ENCODE measurements at regions not wholly inside any gene's neighbourhood (a gene's known extent, or its start where the extent isn't known, plus 50 kb on each side); places are given as distances from the start of the nearest gene placed in this dataset.

- DNase-seq (no peak), ATAC-seq (ENCODE audit: low read depth in 2 of 2) (no peak)
- H3K27me3 Mint-ChIP-seq, result peaks cover 5% of the 10 kb centered on the region
- no peak overlapping the region for H3K4me3 Mint-ChIP-seq
- no peaks in the 10 kb centered on the region for H3K9me3 ChIP-seq (ENCODE audit: control insufficient read depth in 2 of 2, low read length in 2 of 2)
- H3K36me3 ChIP-seq (ENCODE audit: control insufficient read depth, insufficient read depth, low read length), result no peaks in the 10 kb centered on the region
- H3K27ac Mint-ChIP-seq, result no peak overlapping the region
- no peaks in the 10 kb centered on the region for H3K4me1 ChIP-seq (ENCODE audit: control insufficient read depth, insufficient read depth, low read length, poor library complexity, severe bottlenecking)
- peaks cover 0 to 9% (median 4%) of the 10 kb centered on the region in 7 donors for H3K9me3 Mint-ChIP-seq
- H3K27me3 ChIP-seq (ENCODE audit: control insufficient read depth, insufficient read depth, low read length), result no peaks in the 10 kb centered on the region
- H3K27ac ChIP-seq (ENCODE audit: insufficient read depth, low read length, poor library complexity, severe bottlenecking), result no peak overlapping the region
- H3K4me1 Mint-ChIP-seq, result no peaks in the 10 kb centered on the region
- no peaks in the 10 kb centered on the region for H3K36me3 Mint-ChIP-seq
- no peak overlapping the region for H3K4me3 ChIP-seq (ENCODE audit: low read depth, low read length)
Measured at GRCh38 chr5:168085261-168086031, 206.0 kb upstream of the WWC1 start.

- no peaks in the 10 kb centered on the region for H3K9me3 ChIP-seq (ENCODE audit: control insufficient read depth in 2 of 2, low read length in 2 of 2)
- Mint-ChIP-seq H3K4me1 (no peaks in the 10 kb centered on the region), H3K36me3 (no peaks in the 10 kb centered on the region), H3K27me3 (peaks cover 2% of the 10 kb centered on the region), H3K9me3 (peaks cover 0 to 7% (median 4%) of the 10 kb centered on the region in 7 donors), H3K4me3 (no peak overlapping the region), H3K27ac (no peak overlapping the region)
- H3K4me1 ChIP-seq (ENCODE audit: control insufficient read depth, insufficient read depth, low read length, poor library complexity, severe bottlenecking), result no peaks in the 10 kb centered on the region
- DNase-seq (no peak), ATAC-seq (ENCODE audit: low read depth in 2 of 2) (no peak)
- H3K27ac ChIP-seq (ENCODE audit: insufficient read depth, low read length, poor library complexity, severe bottlenecking), result no peak overlapping the region
- no peaks in the 10 kb centered on the region for H3K27me3 ChIP-seq (ENCODE audit: control insufficient read depth, insufficient read depth, low read length)
- no peak overlapping the region for H3K4me3 ChIP-seq (ENCODE audit: low read depth, low read length)
- no peaks in the 10 kb centered on the region for H3K36me3 ChIP-seq (ENCODE audit: control insufficient read depth, insufficient read depth, low read length)
Measured at GRCh38 chr5:168086104-168086610, 205.3 kb upstream of the WWC1 start.

GRCh38 chr5:168086746-168087145 is 204.7 kb upstream of the WWC1 start:
- ATAC-seq (ENCODE audit: low read depth in 2 of 2) (no peak), DNase-seq (no peak)
- Histone ChIP-seq H3K4me3 (ENCODE audit: low read depth, low read length) (no peak overlapping the region), H3K4me1 (ENCODE audit: control insufficient read depth, insufficient read depth, low read length, poor library complexity, severe bottlenecking) (no peaks in the 10 kb centered on the region), H3K36me3 (ENCODE audit: control insufficient read depth, insufficient read depth, low read length) (no peaks in the 10 kb centered on the region), H3K9me3 (ENCODE audit: control insufficient read depth in 2 of 2, low read length in 2 of 2) (no peaks in the 10 kb centered on the region), H3K27ac (ENCODE audit: insufficient read depth, low read length, poor library complexity, severe bottlenecking) (no peak overlapping the region), H3K27me3 (ENCODE audit: control insufficient read depth, insufficient read depth, low read length) (no peaks in the 10 kb centered on the region)
- no peaks in the 10 kb centered on the region for H3K4me1 Mint-ChIP-seq
- no peak overlapping the region for H3K4me3 Mint-ChIP-seq
- H3K9me3 Mint-ChIP-seq, result peaks cover 0 to 7% (median 4%) of the 10 kb centered on the region in 7 donors
- no peak overlapping the region for H3K27ac Mint-ChIP-seq
- H3K36me3 Mint-ChIP-seq, result no peaks in the 10 kb centered on the region
- H3K27me3 Mint-ChIP-seq, result no peaks in the 10 kb centered on the region

- no peak for DNase-seq
- ATAC-seq (ENCODE audit: low read depth in 2 of 2), result no peak
Measured at GRCh38 chr5:168088410-168089173, 202.9 kb upstream of the WWC1 start.

GRCh38 chr5:168089201-168089887 is 202.1 kb upstream of the WWC1 start:
- Histone ChIP-seq H3K27me3 (ENCODE audit: control insufficient read depth, insufficient read depth, low read length) (no peaks in the 10 kb centered on the region), H3K9me3 (ENCODE audit: control insufficient read depth in 2 of 2, low read length in 2 of 2) (no peaks in the 10 kb centered on the region), H3K27ac (ENCODE audit: insufficient read depth, low read length, poor library complexity, severe bottlenecking) (no peak overlapping the region), H3K36me3 (ENCODE audit: control insufficient read depth, insufficient read depth, low read length) (no peaks in the 10 kb centered on the region), H3K4me1 (ENCODE audit: control insufficient read depth, insufficient read depth, low read length, poor library complexity, severe bottlenecking) (no peaks in the 10 kb centered on the region), H3K4me3 (ENCODE audit: low read depth, low read length) (no peak overlapping the region)
- ATAC-seq (ENCODE audit: low read depth in 2 of 2), result no peak
- Mint-ChIP-seq H3K27ac (no peak overlapping the region), H3K36me3 (no peaks in the 10 kb centered on the region), H3K4me3 (no peak overlapping the region), H3K9me3 (peaks cover 0 to 4% (median 2%) of the 10 kb centered on the region in 7 donors), H3K4me1 (no peaks in the 10 kb centered on the region), H3K27me3 (no peaks in the 10 kb centered on the region)
- DNase-seq, result no peak

More at GRCh38 chr5:168088410-168089173, 202.9 kb upstream of the WWC1 start:
- no peaks in the 10 kb centered on the region for H3K27me3 Mint-ChIP-seq
- no peaks in the 10 kb centered on the region for H3K27me3 ChIP-seq (ENCODE audit: control insufficient read depth, insufficient read depth, low read length)
- H3K36me3 Mint-ChIP-seq, result no peaks in the 10 kb centered on the region
- no peak overlapping the region for H3K27ac Mint-ChIP-seq
- no peak overlapping the region for H3K4me3 Mint-ChIP-seq
- H3K27ac ChIP-seq (ENCODE audit: insufficient read depth, low read length, poor library complexity, severe bottlenecking), result no peak overlapping the region
- H3K36me3 ChIP-seq (ENCODE audit: control insufficient read depth, insufficient read depth, low read length), result no peaks in the 10 kb centered on the region
- no peak overlapping the region for H3K4me3 ChIP-seq (ENCODE audit: low read depth, low read length)
- no peaks in the 10 kb centered on the region for H3K4me1 ChIP-seq (ENCODE audit: control insufficient read depth, insufficient read depth, low read length, poor library complexity, severe bottlenecking)
- H3K9me3 ChIP-seq (ENCODE audit: control insufficient read depth in 2 of 2, low read length in 2 of 2), result no peaks in the 10 kb centered on the region
- peaks cover 0 to 6% (median 3%) of the 10 kb centered on the region in 7 donors for H3K9me3 Mint-ChIP-seq
- H3K4me1 Mint-ChIP-seq, result no peaks in the 10 kb centered on the region

GRCh38 chr5:168092209-168093185 is 198.9 kb upstream of the WWC1 start:
- Histone ChIP-seq H3K27ac (ENCODE audit: insufficient read depth, low read length, poor library complexity, severe bottlenecking) (no peak overlapping the region), H3K36me3 (ENCODE audit: control insufficient read depth, insufficient read depth, low read length) (no peaks in the 10 kb centered on the region), H3K4me3 (ENCODE audit: low read depth, low read length) (no peak overlapping the region), H3K27me3 (ENCODE audit: control insufficient read depth, insufficient read depth, low read length) (no peaks in the 10 kb centered on the region), H3K9me3 (ENCODE audit: control insufficient read depth in 2 of 2, low read length in 2 of 2) (no peaks in the 10 kb centered on the region), H3K4me1 (ENCODE audit: control insufficient read depth, insufficient read depth, low read length, poor library complexity, severe bottlenecking) (no peaks in the 10 kb centered on the region)
- Mint-ChIP-seq H3K4me1 (no peaks in the 10 kb centered on the region), H3K27ac (no peak overlapping the region), H3K27me3 (peaks cover 6% of the 10 kb centered on the region), H3K36me3 (no peaks in the 10 kb centered on the region), H3K4me3 (no peak overlapping the region), H3K9me3 (peaks cover 0 to 4% (median 2%) of the 10 kb centered on the region in 7 donors)
- no peak for ATAC-seq (ENCODE audit: low read depth in 2 of 2)
- no peak for DNase-seq
